Endothelial cell of umbilical vein (primary cell): ENCODE measurements at regions not wholly inside any gene's neighbourhood (a gene's known extent, or its start where the extent isn't known, plus 50 kb on each side); places are given as distances from the start of the nearest gene placed in this dataset.

Experiments
- CTCF ChIP-seq, 2 donors: IDR thresholded peaks; 1 replicate in 1 of 2; 2 replicates in 1 of 2; pipeline ENCODE4 v1.5.1; 2011; ENCODE audit warnings: low read length in 2 of 2, mild to moderate bottlenecking in 2 of 2, moderate library complexity in 2 of 2, control low read depth in 1 of 2, inconsistent platforms in 1 of 2, low read depth in 1 of 2; ENCODE audit not compliant: insufficient read depth in 1 of 2; ENCODE audit errors: extremely low read depth in 1 of 2
- POLR2AphosphoS5 ChIP-seq: IDR thresholded peaks from 2 replicates; pipeline ENCODE4 v1.6.1; 2012; ENCODE audit warnings: low read depth, mild to moderate bottlenecking, control low read depth, low read length, moderate library complexity; ENCODE audit not compliant: insufficient read depth

- no peak for TF ChIP-seq POLR2AphosphoS5
- no peak for TF ChIP-seq CTCF (IDR thresholded peaks at IDR 0.05; ENCODE audit: extremely low read depth in 1 of 2, insufficient read depth in 1 of 2, low read depth in 1 of 2, low read length in 2 of 2)
Measured at GRCh38 chr10:2222631-2223030, 485.3 kb upstream of the ADARB2 start.
